SK-N-DZ (cell line): ENCODE measurements at regions not wholly inside any gene's neighbourhood (a gene's known extent, or its start where the extent isn't known, plus 50 kb on each side); places are given as distances from the start of the nearest gene placed in this dataset.
A peak's percentile ranks its signal among the peaks of the same experiment; 100 is the strongest.
"Not testable (repeated sequence)": the region's sequence is repeated elsewhere in the genome, so short reads cannot be mapped to it uniquely, and the experiment has no call there.

Source experiments
- DNase-seq: peaks from one replicate; pipeline ENCODE4 v3.0.0-alpha.2; 2015; ENCODE audit warnings: low spot score

GRCh38 chr2:75326645-75327044 is 127.3 kb upstream of the TACR1 start:
- DNase-seq = no peak

DNA sequence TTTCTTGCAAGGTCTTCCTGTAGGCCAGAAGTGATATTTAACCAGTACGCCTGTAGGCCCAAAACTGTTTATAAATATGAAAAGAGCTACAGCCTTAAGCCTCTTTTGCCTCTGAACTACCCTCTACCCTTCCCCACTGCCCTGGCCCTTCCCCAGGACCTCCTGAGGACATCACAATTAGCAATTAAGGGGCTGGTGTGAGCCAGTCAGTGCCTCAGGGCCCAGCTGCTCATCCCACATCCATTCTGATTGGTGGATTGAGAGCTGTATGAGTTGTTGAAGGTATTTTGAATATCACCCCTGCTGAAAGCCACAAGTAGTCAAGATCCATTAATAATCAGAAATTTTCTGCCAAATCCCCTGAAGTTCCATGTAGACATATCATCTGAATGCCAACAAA is 126.3 kb upstream of the TACR1 start:
- DNase-seq = no peak

DNA sequence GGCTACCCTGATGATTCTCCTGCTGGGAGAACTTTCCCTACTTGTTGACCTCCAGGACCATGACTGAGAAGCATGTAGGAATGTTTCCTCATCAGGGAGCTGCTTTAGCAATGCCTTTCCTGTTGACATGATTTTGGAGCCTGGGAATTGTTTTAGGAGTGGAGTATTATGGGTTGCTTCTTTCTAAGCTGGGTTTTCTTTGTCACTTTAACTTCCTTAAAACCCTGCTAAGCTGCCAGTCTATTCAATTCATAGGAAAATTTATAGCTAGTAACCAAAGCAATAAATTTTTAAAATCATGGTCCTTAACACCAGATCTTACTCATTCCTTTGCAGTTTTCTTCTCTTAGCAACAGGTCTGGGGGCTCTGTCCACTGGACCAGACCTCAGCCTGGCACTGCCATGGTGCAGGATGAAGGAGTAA is 125.6 kb upstream of the TACR1 start:
- no peak for DNase-seq

GRCh38 chr2:75324141-75324540 is 124.8 kb upstream of the TACR1 start:
- DNase-seq = no peak

DNA sequence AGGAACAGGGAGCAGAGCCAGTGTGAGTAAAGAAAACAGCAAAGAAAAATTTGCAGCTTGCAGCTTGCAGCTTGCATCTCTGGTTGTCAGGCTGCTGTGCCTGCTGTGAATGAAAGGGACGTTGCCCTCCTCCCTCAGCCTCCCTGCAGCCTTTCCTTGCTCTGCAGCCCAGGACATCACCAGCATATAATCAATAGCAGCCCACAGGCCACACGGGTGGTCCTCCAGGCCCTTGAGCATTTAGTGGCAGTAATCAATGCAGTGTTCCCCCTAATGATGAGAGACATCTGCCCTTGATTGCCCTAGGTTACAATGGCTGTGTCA is 122.2 kb upstream of the TACR1 start:
- DNase-seq = peak; percentile 29

- DNase-seq = peak; percentile 8
These were observed 121.7 kb upstream of the TACR1 start for GRCh38 chr2:75320898-75321598.

- no peak for DNase-seq
These were observed 120.6 kb upstream of the TACR1 start for GRCh38 chr2:75319951-75320350.

DNA sequence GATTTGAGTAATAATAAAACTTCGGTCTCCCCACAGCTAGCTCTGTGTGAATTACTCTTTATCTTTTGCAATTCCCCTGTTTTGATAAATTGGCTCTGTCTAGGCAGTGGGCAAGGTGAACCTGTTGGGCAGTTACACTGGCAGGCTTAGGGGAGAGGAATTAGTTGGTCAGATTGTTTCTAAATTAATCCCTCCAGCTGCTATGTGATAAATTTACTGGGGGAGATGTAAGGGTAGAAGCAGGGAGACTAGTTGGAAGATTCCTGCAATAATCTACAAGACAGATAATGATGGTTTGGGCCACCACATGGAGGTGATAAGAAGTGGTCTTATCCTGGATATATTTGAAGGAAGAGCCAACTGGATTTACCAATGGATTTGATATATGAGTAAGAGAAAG is 118.5 kb upstream of the TACR1 start:
- no peak for DNase-seq

- DNase-seq = no peak
These were observed 118.0 kb upstream of the TACR1 start for GRCh38 chr2:75317316-75317715.

- no peak for DNase-seq
These were observed 116.1 kb upstream of the TACR1 start for GRCh38 chr2:75315436-75315835.

DNA sequence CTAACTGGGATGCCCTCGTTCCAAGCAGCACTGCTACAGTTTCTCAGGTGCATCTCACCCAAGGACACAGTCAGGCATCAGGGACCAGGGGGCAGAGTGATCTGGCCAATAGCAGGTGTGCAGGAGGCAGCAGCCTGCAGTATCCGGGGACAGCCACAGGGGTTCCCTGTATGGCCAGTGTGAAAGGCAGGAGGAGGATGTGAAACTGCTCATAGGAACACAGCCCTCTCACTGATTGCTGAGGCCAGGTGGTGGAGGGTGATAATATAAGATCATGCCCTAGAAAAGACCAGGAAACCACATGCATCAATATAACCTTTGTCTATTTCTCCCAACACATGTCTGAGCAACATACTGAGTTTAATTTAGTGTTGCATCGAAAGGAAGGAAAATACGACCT is 112.7 kb upstream of the TACR1 start:
- DNase-seq = peak; percentile 43

- DNase-seq = no peak
These were observed 112.2 kb upstream of the TACR1 start for GRCh38 chr2:75311521-75311920.

DNA sequence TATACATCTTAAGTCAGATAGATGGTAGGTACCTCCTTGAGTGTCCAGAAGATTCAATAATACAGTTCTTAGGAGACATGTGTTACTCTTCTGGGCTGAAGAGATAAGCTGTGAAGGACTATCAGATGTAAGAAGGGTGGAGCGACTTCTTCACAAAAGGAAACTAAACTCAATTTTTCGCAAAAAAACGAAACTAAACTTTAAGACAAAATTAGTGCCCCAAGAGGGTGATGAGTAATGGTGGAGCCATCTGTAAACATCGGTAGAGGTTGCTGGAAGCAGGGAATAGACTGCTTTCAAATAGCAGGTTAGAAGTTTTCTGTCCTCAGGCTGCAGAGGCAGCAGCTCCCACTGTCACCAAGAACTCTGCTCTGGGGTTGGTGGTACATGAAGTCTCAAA is 111.6 kb upstream of the TACR1 start:
- no peak for DNase-seq

DNA sequence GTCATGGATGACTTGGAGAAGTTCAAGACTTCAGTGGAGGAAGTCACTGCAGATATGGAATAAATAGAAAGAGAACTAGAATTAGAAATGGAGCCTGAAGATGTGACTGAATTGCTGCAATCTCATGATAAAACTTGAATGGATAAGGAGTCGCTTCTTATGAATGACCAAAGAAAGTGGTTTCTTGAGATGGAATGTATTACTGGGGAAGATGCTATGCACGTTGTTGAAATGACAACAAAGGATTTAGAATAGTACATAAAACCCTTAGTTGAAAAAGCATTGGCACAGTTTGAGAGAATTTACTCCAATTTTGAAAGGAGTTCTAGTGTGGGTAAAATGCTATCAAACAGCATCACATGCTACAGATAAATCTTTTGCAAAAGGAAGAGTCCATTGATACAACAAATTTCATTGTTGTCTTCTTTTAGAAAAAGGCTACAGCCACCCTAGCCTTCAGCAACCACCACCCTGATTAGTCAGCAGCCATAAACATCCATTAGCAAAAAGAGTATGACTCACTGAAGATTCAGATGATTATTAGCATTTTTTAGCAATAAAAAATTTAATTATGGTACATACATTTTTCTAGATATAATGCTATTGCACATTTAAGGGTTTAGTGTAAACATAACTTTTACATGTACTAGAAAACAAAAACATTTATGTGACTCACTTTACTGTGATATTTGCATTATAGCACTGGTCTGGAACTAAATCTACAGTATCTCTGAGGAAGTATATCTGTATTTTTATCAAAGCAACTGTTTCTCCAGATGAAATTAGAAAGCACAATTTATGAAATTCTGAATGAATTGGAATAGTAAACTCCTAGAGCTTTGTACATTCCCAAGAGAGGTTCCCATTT is 110.5 kb upstream of the TACR1 start:
- no peak for DNase-seq

DNA sequence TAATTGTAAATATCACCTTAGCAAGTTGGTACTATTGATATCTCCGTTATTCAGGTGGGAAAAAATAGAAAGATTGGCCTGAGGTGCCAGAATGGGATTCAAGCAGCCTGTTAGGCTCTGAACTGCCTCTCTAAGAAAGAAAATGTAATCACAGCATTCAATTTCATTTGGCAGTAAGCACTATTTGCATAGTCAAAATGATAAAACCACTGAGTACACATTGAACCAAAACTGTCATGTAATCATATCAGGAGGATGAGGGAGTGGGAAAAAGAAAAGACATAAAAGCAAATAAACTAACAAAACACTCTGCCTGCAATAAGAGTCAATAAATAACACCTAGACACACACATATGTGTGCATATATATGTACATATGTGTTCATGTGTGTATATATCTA is 103.9 kb upstream of the TACR1 start:
- DNase-seq = no peak

GRCh38 chr2:75294362-75294761 is 95.0 kb upstream of the TACR1 start:
- no peak for DNase-seq

GRCh38 chr2:75292826-75293225 is 93.5 kb upstream of the TACR1 start:
- DNase-seq = no peak

DNA sequence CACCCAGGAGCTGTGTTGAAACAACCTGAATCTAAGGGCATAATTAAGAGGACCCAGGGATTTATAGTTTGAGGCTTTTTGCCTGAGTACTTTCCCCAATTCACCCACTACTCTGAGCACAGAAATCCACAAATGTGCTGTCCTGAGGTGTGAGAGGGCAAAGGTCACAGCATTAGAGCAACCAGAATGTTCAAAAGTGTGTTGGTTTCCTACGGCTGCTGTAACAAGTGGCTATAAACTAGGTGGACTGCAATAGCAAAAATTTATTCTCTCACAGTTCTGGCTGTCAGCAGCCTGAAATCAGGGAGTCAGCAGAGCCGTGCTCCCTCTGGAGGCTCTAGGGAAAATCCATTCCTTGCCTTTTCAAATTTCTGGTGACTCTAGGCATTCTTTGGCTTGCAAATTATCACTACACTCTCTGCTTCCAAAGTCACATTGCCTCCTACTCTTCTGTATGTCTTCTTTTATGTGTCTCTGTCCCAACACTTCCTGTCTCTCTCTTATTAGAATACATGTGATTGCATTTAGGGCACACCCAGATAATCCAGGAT is 91.4 kb upstream of the TACR1 start:
- DNase-seq = no peak

- DNase-seq = no peak
These were observed 90.5 kb upstream of the TACR1 start for GRCh38 chr2:75289771-75290170.

- DNase-seq = not testable (repeated sequence)
These were observed 89.9 kb upstream of the TACR1 start for GRCh38 chr2:75289178-75289577.

DNA sequence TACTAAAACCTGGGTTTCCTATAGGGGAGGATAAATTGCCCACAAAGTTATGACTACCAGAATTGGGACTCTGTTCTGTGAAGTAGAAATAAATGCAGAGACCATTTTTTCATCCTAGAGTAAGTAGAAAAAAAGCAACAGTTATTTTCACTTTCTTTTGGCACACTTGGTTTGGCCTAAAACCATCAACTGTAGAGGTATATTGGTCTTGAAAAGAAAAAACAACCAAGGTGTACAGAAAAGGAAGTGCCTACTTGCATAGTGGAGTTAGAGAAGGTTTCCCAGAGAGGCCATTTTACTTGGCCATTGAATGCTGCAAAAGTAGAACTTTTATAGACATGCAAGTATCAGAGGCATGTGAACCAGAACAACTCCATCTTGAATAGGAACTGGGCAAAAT is 89.4 kb upstream of the TACR1 start:
- no peak for DNase-seq

GRCh38 chr2:75287624-75288316 is 88.5 kb upstream of the TACR1 start:
- no peak for DNase-seq
